Neural progenitor cell (in vitro differentiated cells): ENCODE measurements at regions not wholly inside any gene's neighbourhood (a gene's known extent, or its start where the extent isn't known, plus 50 kb on each side); places are given as distances from the start of the nearest gene placed in this dataset.

ENCODE experiments used
- CTCF ChIP-seq: fragments of 200-600 bp; sonication (generic); IDR thresholded peaks from 2 replicates; pipeline ENCODE4 v1.5.1; 2017; ENCODE audit warnings: antibody characterized with exemption, mild to moderate bottlenecking
- EZH2 ChIP-seq: fragments of 200-600 bp; sonication (generic); IDR thresholded peaks from 2 replicates; pipeline ENCODE4 v1.6.1; 2017; ENCODE audit warnings: antibody characterized with exemption, mild to moderate bottlenecking, moderate library complexity

GRCh38 chr3:165359005-165359404 is 162.8 kb upstream of the SLITRK3 start:
- TF ChIP-seq CTCF (no peak), EZH2 (no peak)
